ENCODE measurements at regions not wholly inside any gene's neighbourhood (a gene's known extent, or its start where the extent isn't known, plus 50 kb on each side); places are given as distances from the start of the nearest gene placed in this dataset.

GRCh38 chr17:53134548-53134947 is 688.2 kb upstream of the KIF2B start:
- Histone ChIP-seq H2AK5ac (ENCODE audit: low read depth, low read length) (no peak overlapping the region), H2BK20ac (ENCODE audit: low read depth, low read length) (no peak overlapping the region), H3K79me1 (ENCODE audit: low read depth in 1 of 2, low read length in 2 of 2) (no peaks in the 10 kb centered on the region), H2BK15ac (ENCODE audit: low read depth, low read length) (no peak overlapping the region), H3K27me3 (ENCODE audit: control insufficient read depth, insufficient read depth, low read length) (no peaks in the 10 kb centered on the region), H3K23ac (ENCODE audit: low read depth, low read length) (no peak overlapping the region), H2AFZ (replicated peaks; ENCODE audit: low read length, poor library complexity) (no peak overlapping the region), H4K20me1 (ENCODE audit: insufficient read depth, low read length) (no peaks in the 10 kb centered on the region), H2AK9ac (replicated peaks; ENCODE audit: low read depth, low read length, poor library complexity) (no peak overlapping the region), H3K9ac (ENCODE audit: low read depth, low read length) (no peak overlapping the region), H3K27ac (ENCODE audit: insufficient read depth, low read length) (no peak overlapping the region), H2BK5ac (ENCODE audit: low read depth, low read length, poor library complexity, severe bottlenecking) (no peak overlapping the region), H3K4me1 (ENCODE audit: control insufficient read depth, insufficient read depth, low read length) (no peaks in the 10 kb centered on the region), H3K4me2 (ENCODE audit: low read depth, low read length) (no peak overlapping the region), H3K14ac (replicated peaks; ENCODE audit: low read depth, low read length) (no peak overlapping the region), H4K91ac (ENCODE audit: insufficient read depth, low read depth, low read length) (no peak overlapping the region), H4K5ac (ENCODE audit: low read depth, low read length) (no peak overlapping the region), H2BK120ac (ENCODE audit: low read depth, low read length) (no peak overlapping the region), H3K36me3 (ENCODE audit: control insufficient read depth, insufficient read depth, low read length) (no peaks in the 10 kb centered on the region), H3K9me1 (ENCODE audit: insufficient read depth, low read length) (no peaks in the 10 kb centered on the region), H3K56ac (ENCODE audit: extremely low read depth, insufficient read depth, low read length) (no peak overlapping the region), H3K18ac (ENCODE audit: low read depth, low read length) (no peak overlapping the region), H3K9me3 (ENCODE audit: control insufficient read depth, insufficient read depth, low read length) (peaks cover 2% of the 10 kb centered on the region), H4K8ac (ENCODE audit: low read depth in 2 of 2, low read length in 2 of 2) (no peak overlapping the region), H3K4ac (ENCODE audit: low read depth, low read length) (no peak overlapping the region), H3K4me3 (ENCODE audit: insufficient read depth, low read depth, low read length) (no peak overlapping the region)
- in situ Hi-C loops (cut with MboI; ENCODE audit: low sequenced_read_pairs) (no loop called here), dilution Hi-C loops (cut with HindIII; ENCODE audit: low sequenced_read_pairs, unreplicated experiment) (no loop called here), intact Hi-C loops (cut with micrococcal nuclease) (no loop called here)
- CTCF ChIA-PET, result no interaction called here
- WGBS, 2 experiments (ENCODE audit: extremely low coverage in 2 of 2, insufficient read length in 1 of 2), result no CpG with 5 or more reads among the region's 5 CpGs
- BruUV-seq (replicated peaks), result no TSS peak
- POLR2A ChIA-PET (ENCODE audit: unreplicated experiment), result no interaction called here
- ATAC-seq (ENCODE audit: low read depth), result no peak
- no peak for TF ChIP-seq BHLHE40 (IDR thresholded peaks at IDR 0.05; ENCODE audit: low read depth, low read length)
- TF ChIP-seq MAFK (IDR thresholded peaks at IDR 0.05; ENCODE audit: low read depth, low read length), result no peak
- TF ChIP-seq CEBPB (IDR thresholded peaks at IDR 0.05; ENCODE audit: low read depth, low read length), result no peak
- no peak for TF ChIP-seq POLR2A (IDR thresholded peaks at IDR 0.05; ENCODE audit: low read depth, low read length)
- no peak for TF ChIP-seq FOS (IDR thresholded peaks at IDR 0.05; ENCODE audit: low read depth, low read length)
- TF ChIP-seq CHD1 (IDR thresholded peaks at IDR 0.05; ENCODE audit: low read depth, low read length), result no peak
- no peak for TF ChIP-seq NFE2L2 (IDR thresholded peaks at IDR 0.05; ENCODE audit: low read depth, low read length)
- TF ChIP-seq RAD21 (IDR thresholded peaks at IDR 0.05; ENCODE audit: low read length), result no peak
- no peak for DNase-seq

Measured in IMR-90 (cell line).